GM11168 (cell line): ENCODE measurements at regions not wholly inside any gene's neighbourhood (a gene's known extent, or its start where the extent isn't known, plus 50 kb on each side); places are given as distances from the start of the nearest gene placed in this dataset.

Experiments used
- in situ Hi-C: fragments of 300-500 bp; cut with MboI; formaldehyde crosslinking; loops from one replicate; pipeline ENCODE4 v1.12.0; 2022; ENCODE audit warnings: low sequenced_read_pairs; ENCODE audit not compliant: unreplicated experiment

DNA sequence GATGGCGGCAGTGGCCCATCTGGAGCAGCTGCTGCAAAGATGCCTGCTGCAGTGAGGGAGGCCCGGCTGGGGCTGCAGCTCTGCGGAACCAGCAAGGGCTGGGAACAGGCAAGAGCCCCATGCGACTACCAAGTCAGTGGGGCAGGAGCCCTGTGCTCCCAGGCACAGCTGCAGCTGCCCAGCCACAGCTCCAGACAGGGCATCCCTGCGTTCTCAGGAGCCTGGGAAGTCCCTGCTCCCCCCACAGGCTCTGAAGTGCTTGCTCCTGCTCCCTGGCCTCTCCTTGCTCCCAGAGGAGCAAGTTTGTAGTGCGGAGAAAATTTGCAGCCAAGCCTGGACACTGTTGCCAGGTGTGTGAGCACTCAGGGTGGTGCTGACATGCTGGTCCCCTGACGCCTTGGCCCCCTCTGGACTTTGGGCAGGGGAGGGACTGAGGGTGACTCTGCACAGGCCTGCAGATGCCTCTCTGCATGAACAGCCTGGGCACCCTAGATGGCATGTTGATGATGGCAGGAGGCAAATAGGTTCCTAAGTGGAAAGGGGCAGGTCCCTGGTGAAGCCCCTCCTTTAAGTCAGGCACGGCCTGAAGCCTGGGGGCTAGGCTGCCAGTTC, 105.6 kb downstream of the LYZL1 start:
- in situ Hi-C loops, result no loop called here

- in situ Hi-C loops, result no loop called here
Observed at GRCh38 chr10:29395409-29395808, 106.5 kb downstream of the LYZL1 start.

DNA sequence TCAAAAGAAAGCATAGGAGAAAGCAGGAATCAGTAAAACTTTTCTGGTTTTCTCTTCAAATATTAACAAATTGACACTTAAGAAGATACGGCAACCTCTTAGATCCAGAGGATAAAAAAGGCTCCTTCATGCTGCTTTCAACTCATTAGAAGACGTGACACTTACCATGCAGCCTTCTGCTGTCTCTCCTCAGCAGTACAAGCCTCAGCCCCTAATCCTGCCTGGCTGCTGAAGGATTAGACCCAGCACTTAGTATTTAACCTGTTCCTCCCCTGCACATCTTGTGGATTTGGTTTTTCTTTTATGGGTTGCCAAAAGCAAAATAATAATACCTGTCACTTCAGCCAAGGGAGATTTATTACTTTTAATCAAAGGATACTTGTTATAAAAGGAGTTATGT, 108.4 kb downstream of the LYZL1 start:
- in situ Hi-C loops, result no loop called here

GRCh38 chr10:29403208-29403607, 114.3 kb downstream of the LYZL1 start:
- in situ Hi-C loops, result no loop called here

DNA sequence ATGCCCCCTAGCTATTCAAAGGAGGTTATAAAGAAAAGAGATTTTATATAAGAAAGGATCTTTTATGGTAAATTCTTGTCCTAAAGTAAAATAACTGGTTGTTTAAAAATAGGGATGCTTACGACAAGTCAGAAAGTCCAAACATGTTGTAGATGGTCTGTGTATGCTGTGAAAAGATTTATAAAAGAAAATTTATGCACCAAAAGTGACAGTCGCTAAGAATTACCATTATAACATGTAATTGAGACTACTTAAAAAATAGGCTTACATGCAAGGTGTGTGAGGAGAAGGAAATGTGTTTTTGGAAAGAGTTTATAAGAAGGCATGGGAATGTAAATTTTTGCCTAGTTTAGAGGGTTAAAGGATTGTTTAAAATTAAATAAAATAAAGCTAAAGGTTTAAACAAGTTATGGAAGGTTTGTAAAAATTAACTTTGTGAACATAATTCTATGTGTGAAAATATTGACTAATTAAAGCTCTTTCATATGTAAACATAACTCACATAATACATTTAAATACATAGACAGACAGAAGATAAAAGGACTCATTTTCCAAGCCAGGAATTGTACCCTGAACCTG, 118.5 kb downstream of the LYZL1 start:
- in situ Hi-C loops, result no loop called here
